HUES64 (cell line): ENCODE measurements at regions not wholly inside any gene's neighbourhood (a gene's known extent, or its start where the extent isn't known, plus 50 kb on each side); places are given as distances from the start of the nearest gene placed in this dataset.
"Not testable (repeated sequence)": the region's sequence is repeated elsewhere in the genome, so short reads cannot be mapped to it uniquely, and the experiment has no call there.

ENCODE experiments used
- H3K27ac ChIP-seq: 2 replicates; pipeline ENCODE4 v1.7.0; 2013; ENCODE audit warnings: low read depth, low read length, inconsistent platforms
- H3K27me3 ChIP-seq: 2 replicates; pipeline ENCODE4 v1.6.1; 2013; ENCODE audit warnings: mild to moderate bottlenecking, low read length; ENCODE audit not compliant: insufficient read depth
- H3K36me3 ChIP-seq: 2 replicates; pipeline ENCODE4 v1.6.1; 2013; ENCODE audit warnings: mild to moderate bottlenecking, low read length; ENCODE audit not compliant: insufficient read depth
- H3K4me1 ChIP-seq: 2 replicates; pipeline ENCODE4 v1.6.1; 2013; ENCODE audit warnings: mild to moderate bottlenecking, low read length, moderate library complexity; ENCODE audit not compliant: insufficient read depth
- H3K4me3 ChIP-seq: 2 replicates; pipeline ENCODE4 v1.5.1; 2013; ENCODE audit warnings: mild to moderate bottlenecking, low read length, moderate library complexity
- H3K9ac ChIP-seq: 2 replicates; pipeline ENCODE4 v1.6.1; 2013; ENCODE audit warnings: mild to moderate bottlenecking, low read depth, low read length
- H3K9me3 ChIP-seq: 2 replicates; pipeline ENCODE4 v1.6.1; 2013; ENCODE audit warnings: low read depth, low read length; ENCODE audit not compliant: insufficient read depth
- WGBS: fragments of 150-250, 120-280 bp; methylation state at CpG from one replicate; pipeline ENCODE4 v1.1.7; 2013; ENCODE audit warnings: missing lambda C conversion rate; 5-methylcytosine and 5-hydroxymethylcytosine counted together

DNA sequence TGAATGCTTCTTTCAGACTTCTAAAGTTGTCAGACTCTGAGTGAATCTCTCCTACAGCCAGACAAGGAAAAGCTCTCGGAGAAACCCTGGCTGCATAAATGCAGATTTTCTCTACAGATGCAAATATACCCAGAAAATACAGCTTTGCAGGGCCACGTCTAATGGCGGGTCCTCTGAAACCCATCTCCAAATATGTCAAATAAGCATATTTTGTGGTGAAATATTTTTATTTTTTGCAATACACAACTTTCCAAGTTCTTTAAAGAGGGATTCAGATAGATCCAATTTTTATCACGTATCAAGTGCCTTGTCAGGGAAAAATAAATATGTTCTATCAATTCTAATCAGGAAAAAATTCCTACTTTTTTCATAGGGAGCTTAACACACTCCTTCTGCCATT, 229.4 kb downstream of the SI start:
- H3K36me3 ChIP-seq: no peaks in the 10 kb centered on the region
- H3K27ac ChIP-seq: no peak overlapping the region
- no peaks in the 10 kb centered on the region for H3K27me3 ChIP-seq
- H3K4me1 ChIP-seq: peaks cover 54% of the 10 kb centered on the region
- no peaks in the 10 kb centered on the region for H3K9me3 ChIP-seq
- WGBS: 63% methylated on average over 1 of the region's 4 CpGs
- no peak overlapping the region for H3K9ac ChIP-seq
- no peak overlapping the region for H3K4me3 ChIP-seq

DNA sequence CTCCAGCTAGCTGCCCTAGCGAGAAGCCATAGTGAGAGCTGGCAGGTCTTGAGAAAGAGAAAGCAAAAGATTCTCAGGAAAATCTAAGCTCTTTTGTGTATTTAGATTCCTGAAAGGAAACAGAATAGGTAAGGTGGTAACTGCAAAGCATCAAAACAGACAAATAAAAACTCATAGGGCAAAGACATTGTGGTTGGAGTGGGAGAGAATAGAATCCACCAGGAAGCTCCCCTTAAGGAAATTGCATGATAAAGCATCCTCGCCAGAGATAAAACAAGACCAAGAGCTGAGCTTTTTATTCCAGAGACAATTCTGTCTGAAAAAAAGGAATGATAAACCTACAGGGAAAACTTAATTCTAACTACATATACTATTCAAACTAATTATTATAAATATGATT, 232.6 kb downstream of the SI start:
- 0 out of 2 replicates have a peak, but pooled peaks cover 2% of the 10 kb centered on the region for H3K9me3 ChIP-seq
- H3K27me3 ChIP-seq: no peaks in the 10 kb centered on the region
- peaks cover 39% of the 10 kb centered on the region for H3K4me1 ChIP-seq
- no peak overlapping the region; the same call in 1 of the 2 replicates for H3K27ac ChIP-seq
- no peak overlapping the region for H3K4me3 ChIP-seq
- no peaks in the 10 kb centered on the region for H3K36me3 ChIP-seq
- H3K9ac ChIP-seq: no peak overlapping the region
- WGBS: 56% methylated on average over 2 of the region's 2 CpGs

DNA sequence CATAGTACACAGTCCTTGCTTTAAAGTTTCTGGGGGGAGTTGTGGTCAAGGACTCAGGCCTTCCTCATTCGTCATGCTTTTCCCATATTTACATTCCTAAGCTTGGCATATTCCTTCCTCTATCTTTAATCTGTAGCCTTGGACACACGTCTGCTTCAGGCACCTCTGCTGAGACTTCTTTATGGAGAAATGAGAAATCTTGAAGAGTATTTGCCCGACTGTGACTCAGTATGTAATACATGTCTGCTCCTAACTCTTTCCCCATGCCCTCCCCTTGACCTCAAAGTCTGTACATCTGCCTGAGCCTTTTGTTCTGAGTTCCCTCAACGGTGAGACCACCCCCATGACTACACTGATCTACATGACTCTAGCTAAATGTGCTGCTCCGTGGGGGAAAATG, 246.1 kb downstream of the SI start:
- H3K36me3 ChIP-seq: no peaks in the 10 kb centered on the region
- H3K27ac ChIP-seq: no peak overlapping the region
- H3K27me3 ChIP-seq: no peaks in the 10 kb centered on the region
- no peak overlapping the region for H3K4me3 ChIP-seq
- H3K9ac ChIP-seq: no peak overlapping the region
- 84% methylated on average over 4 of the region's 5 CpGs for WGBS
- H3K4me1 ChIP-seq: no peaks in the 10 kb centered on the region
- no peaks in the 10 kb centered on the region for H3K9me3 ChIP-seq

DNA sequence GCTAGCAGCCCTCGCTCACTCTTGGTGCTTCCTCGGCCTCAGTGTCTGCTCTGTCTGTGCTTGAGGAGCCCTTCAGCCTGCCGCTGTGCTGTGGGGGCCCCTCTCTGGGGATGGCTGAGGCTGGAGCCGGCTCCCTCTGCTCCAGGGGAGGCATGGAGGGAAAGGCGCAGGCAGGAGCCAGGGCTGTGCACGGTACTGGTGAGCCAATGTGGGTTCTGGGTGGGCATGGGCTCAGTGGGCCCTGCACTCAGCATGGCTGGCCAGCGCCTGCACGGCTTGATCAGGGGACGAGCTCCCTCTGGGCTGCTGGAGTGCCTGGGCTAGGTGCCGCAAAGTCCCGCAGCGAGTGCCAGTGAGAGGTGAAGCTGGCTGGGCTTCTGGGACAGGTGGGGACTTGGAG, 260.0 kb downstream of the SI start:
- H3K27me3 ChIP-seq: no peaks in the 10 kb centered on the region
- H3K9ac ChIP-seq: no peak overlapping the region
- H3K4me3 ChIP-seq: no peak overlapping the region
- no peaks in the 10 kb centered on the region for H3K4me1 ChIP-seq
- WGBS: 96% methylated on average over 12 of the region's 12 CpGs
- no peak overlapping the region for H3K27ac ChIP-seq
- H3K36me3 ChIP-seq: no peaks in the 10 kb centered on the region
- H3K9me3 ChIP-seq: no peaks in the 10 kb centered on the region

DNA sequence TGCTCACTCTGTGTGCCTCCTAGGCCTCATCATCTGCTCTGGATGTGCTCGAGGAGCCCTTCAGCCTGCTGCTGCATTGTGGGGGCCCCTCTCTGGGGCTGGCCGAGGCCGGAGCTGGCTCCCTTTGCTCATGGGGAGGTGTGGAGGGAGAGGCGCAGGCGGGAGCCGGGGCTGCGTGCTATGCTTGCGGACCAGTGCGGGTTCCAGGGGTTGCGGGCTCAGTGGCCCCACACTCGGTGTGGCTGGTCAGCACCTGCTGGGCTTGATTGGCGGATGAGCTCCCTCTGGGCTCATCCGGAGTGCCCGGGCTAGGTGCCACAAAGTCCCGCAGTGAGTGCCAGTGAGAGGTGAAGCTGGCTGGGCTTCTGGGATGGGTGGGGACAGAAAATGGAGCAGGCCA, 264.2 kb downstream of the SI start:
- H3K4me3 ChIP-seq: no peak overlapping the region
- H3K36me3 ChIP-seq: no peaks in the 10 kb centered on the region
- H3K27ac ChIP-seq: no peak overlapping the region
- WGBS: 95% methylated on average over 15 of the region's 15 CpGs
- H3K27me3 ChIP-seq: no peaks in the 10 kb centered on the region
- H3K4me1 ChIP-seq: no peaks in the 10 kb centered on the region
- no peaks in the 10 kb centered on the region for H3K9me3 ChIP-seq
- no peak overlapping the region for H3K9ac ChIP-seq

DNA sequence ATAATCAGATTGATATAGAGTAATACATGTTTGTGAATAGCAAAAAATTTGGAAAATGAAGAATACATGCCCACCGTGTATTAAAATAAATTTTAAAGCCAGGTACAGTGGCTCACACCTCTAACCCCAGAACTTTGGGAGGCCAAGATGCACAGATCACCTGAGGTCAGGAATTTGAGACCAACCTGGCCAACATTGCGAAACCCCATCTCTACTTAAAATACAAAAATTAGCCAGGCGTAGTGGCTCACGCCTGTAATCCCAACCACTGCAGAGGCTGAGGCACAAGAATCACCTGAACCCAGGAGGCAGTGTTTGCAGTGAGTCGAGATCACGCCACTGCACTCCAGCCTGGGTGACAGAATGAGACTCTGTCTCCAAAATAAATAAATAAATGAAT, 266.3 kb downstream of the SI start:
- no peak overlapping the region for H3K9ac ChIP-seq
- no peak overlapping the region for H3K27ac ChIP-seq
- no peak overlapping the region for H3K4me3 ChIP-seq
- H3K36me3 ChIP-seq: no peaks in the 10 kb centered on the region
- H3K9me3 ChIP-seq: no peaks in the 10 kb centered on the region
- 94% methylated on average over 6 of the region's 6 CpGs for WGBS
- H3K4me1 ChIP-seq: no peaks in the 10 kb centered on the region
- no peaks in the 10 kb centered on the region for H3K27me3 ChIP-seq

DNA sequence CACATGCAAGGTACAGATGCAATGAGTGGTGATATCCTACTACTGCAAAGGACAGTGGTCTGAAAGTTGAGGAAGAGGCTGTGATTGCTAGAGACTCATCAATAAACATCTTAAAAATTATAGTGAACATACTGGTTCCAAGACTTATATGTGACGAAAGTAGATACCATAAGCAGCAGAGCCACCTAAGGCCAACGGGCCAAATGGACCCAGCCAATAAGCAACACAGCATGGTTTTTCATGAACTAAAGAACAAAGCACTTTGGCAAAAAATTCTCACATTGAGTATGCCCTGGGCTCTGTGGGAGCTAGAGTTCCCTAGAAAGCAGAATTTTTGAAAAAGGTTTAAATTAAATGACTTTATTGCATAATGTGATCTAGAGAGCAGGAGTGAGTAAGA, 272.1 kb downstream of the SI start:
- no peaks in the 10 kb centered on the region for H3K27me3 ChIP-seq
- WGBS: 66% methylated on average over 2 of the region's 2 CpGs
- no peak overlapping the region for H3K27ac ChIP-seq

DNA sequence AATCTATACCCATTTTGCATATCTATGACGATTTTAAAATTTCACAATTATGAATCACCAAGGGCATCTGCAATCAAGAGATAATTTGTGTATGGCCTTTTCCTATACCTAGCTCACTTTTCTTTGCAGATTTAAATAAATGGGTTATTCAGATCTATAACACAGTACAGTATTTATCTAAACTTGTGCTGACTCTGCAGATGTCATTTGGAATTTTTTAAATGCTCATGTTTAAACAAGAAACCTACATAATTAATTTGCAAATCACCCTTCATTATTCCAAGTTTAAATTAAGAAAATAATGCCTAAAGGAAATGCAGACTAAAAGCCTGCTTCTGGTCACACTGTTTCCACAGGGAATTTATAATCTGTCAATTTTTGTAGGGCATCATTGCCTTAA, 284.2 kb downstream of the SI start:
- Histone ChIP-seq H3K36me3 (no peaks in the 10 kb centered on the region), H3K9ac (no peak overlapping the region), H3K4me3 (no peak overlapping the region), H3K27me3 (no peaks in the 10 kb centered on the region), H3K4me1 (no peaks in the 10 kb centered on the region), H3K9me3 (no peaks in the 10 kb centered on the region), H3K27ac (no peak overlapping the region)
- WGBS: 100% methylated on average over 1 of the region's 1 CpG

More for the DNA sequence above, 272.1 kb downstream of the SI start:
- no peak overlapping the region for H3K9ac ChIP-seq
- no peaks in the 10 kb centered on the region for H3K36me3 ChIP-seq
- no peak overlapping the region for H3K4me3 ChIP-seq
- 0 out of 2 replicates have a peak, but pooled peaks cover 3% of the 10 kb centered on the region for H3K9me3 ChIP-seq
- no peaks in the 10 kb centered on the region for H3K4me1 ChIP-seq

DNA sequence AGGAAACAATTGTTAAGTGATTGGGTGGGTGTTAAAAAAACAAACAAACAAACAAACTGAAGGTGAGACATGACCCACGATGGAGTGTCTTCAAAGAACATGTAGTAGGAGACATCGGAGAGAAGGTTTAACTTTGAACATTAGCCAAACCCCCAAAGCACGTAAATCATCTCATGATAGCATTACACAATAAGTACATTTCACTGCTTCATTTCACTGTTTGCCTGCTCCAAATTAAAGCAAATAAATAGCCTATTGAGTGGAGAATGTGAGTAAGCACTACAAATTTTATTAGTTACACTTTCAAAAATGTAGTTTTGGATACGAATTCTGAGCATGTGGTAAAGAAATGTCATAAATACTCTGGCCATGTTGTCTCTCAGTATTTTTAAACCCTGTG, 287.0 kb downstream of the SI start:
- WGBS: 96% methylated on average over 4 of the region's 4 CpGs
- Histone ChIP-seq H3K9me3 (peaks cover 11% of the 10 kb centered on the region; the same call in 1 of the 2 replicates), H3K27ac (no peak overlapping the region), H3K27me3 (no peaks in the 10 kb centered on the region), H3K36me3 (no peaks in the 10 kb centered on the region), H3K9ac (no peak overlapping the region), H3K4me3 (no peak overlapping the region), H3K4me1 (no peaks in the 10 kb centered on the region)

DNA sequence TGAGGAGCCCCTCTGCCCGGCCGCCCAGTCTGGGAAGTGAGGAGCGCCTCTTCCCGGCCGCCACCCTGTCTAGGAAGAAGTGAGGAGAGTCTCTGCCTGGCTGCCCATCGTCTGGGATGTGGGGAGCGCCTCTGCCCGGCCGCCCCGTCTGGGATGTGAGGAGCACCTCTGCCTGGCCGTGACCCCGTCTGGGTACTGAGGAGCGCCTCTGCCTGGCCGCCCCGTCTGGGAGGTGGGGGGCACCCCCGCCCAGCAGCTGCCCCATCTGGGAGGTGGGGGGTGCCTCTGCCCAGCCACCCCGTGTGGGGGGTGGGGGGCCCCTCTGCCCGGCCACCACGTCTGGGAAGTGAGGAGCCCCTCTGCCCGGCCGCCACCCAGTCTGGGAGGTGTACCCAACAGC, 293.9 kb downstream of the SI start:
- H3K9ac ChIP-seq, H3K36me3 ChIP-seq, H3K27ac ChIP-seq, H3K4me1 ChIP-seq, H3K4me3 ChIP-seq, H3K27me3 ChIP-seq: not testable (repeated sequence)
- 94% methylated on average over 20 of the region's 21 CpGs for WGBS
- H3K9me3 ChIP-seq: peaks cover 15% of the 10 kb centered on the region; the same call in 1 of the 2 replicates

DNA sequence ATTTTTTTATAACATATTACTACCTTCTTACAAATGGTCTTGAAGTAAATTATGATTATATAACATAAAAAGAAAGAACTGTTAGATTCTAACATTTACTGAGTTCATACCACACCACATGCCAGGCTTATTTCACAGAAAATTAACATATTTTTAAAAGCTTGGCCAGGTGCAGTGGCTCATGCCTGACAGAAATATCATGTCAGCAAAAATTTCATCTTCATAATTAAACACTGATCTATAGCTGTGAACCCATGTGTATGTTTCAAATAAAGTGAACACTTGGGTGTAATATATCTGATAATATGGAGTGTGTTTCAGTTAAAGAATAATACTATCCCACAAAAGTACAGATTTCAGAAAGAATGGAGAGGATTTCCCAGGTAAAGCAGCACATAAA, 296.5 kb downstream of the SI start:
- H3K36me3 ChIP-seq: no peaks in the 10 kb centered on the region
- H3K9ac ChIP-seq: no peak overlapping the region
- H3K4me1 ChIP-seq: no peaks in the 10 kb centered on the region
- no peak overlapping the region for H3K4me3 ChIP-seq
- peaks cover 7% of the 10 kb centered on the region; the same call in 1 of the 2 replicates for H3K9me3 ChIP-seq
- no peaks in the 10 kb centered on the region for H3K27me3 ChIP-seq
- no peak overlapping the region for H3K27ac ChIP-seq

DNA sequence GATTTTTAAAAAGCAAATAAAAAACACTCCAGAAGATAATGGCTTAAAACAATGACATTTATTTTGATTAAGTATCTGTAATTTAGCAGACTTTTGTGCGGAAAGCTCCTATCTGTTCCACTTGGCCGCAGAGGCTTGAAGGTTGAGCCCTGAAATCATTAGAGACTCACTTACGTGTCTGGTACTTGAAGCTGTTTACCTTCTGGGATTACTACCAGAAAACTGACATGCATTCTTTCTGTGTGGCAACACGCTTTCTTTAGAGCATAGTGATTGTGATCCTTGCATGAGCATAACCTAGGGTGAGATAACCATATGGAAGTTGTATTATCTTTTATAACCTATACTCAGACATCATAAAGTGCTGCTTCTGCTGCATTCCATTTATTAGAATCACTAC, 298.5 kb downstream of the SI start:
- 93% methylated on average over 3 of the region's 4 CpGs for WGBS
- no peaks in the 10 kb centered on the region for H3K27me3 ChIP-seq

More for the DNA sequence above, 298.5 kb downstream of the SI start:
- H3K9ac ChIP-seq: no peak overlapping the region
- no peaks in the 10 kb centered on the region for H3K36me3 ChIP-seq
- peaks cover 4% of the 10 kb centered on the region; the same call in 1 of the 2 replicates for H3K9me3 ChIP-seq
- H3K27ac ChIP-seq: no peak overlapping the region
- H3K4me3 ChIP-seq: no peak overlapping the region
- H3K4me1 ChIP-seq: no peaks in the 10 kb centered on the region
